ENCODE measurements at regions not wholly inside any gene's neighbourhood (a gene's known extent, or its start where the extent isn't known, plus 50 kb on each side); places are given as distances from the start of the nearest gene placed in this dataset.

- TF ChIP-seq CTCF (IDR thresholded peaks at IDR 0.05) (no peak), POLR2AphosphoS5 (IDR thresholded peaks at IDR 0.05) (no peak)
Measured at GRCh38 chr14:88975043-88975830, 150.8 kb downstream of the TTC8 start.

Data from esophagus muscularis mucosa (tissue), 3 donors.